ENCODE measurements at regions not wholly inside any gene's neighbourhood (a gene's known extent, or its start where the extent isn't known, plus 50 kb on each side); places are given as distances from the start of the nearest gene placed in this dataset.

DNA sequence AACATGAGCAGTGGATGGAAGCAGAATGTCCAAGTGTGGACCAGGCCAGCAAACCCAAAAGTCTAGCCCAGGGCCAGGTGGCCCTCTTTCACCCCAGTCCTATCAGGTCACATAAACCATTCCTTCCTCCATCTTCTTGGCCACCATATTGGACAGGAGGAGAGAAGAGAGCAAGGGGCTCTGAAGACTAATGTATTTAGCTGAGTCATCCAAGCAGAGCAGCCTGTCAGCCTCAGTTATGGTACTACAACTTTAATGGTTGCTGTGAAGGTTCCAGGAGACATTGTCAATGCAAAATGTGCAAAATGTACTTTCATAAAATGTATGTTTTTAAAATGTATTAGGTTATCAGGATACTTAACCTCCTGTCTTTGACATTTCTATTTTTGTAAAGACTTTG lies 159.5 kb downstream of the GPAM start:
- H3K4me1 ChIP-seq = no peaks in the 10 kb centered on the region
- H3K9me3 ChIP-seq = no peaks in the 10 kb centered on the region
- ATAC-seq (no peak), DNase-seq (ENCODE audit: low read depth in 1 of 2, low spot score in 1 of 2) (no peak), FAIRE-seq (no peak)
- TF ChIP-seq GATA3 (IDR thresholded peaks at IDR 0.05; ENCODE audit: borderline replicate concordance) = no peak
- TF ChIP-seq NFE2L2 (conservative IDR thresholded peaks at IDR 0.05; ENCODE audit: low read length) = peak; percentile 60; the same call in 1 of the 2 replicates
- TF ChIP-seq MAFK (IDR thresholded peaks at IDR 0.05; ENCODE audit: partially characterized antibody) = peak; percentile 44
- H3K4me3 ChIP-seq = no peak overlapping the region
- H3K27ac ChIP-seq = no peak overlapping the region
- ChIA-PET POLR2A (no interaction called here), CTCF (no interaction called here)
- H3K4me2 ChIP-seq = no peak overlapping the region

- CTCF ChIA-PET = interaction anchor here (1.2 kb wide), 1 partner anchor 14 kb away, joined by 3 read pairs; no protein-coding TSS in a partner anchor
- ATAC-seq = no peak
- POLR2A ChIA-PET = no interaction called here
Observed at GRCh38 chr10:112025228-112025627, 158.3 kb downstream of the GPAM start.

DNA sequence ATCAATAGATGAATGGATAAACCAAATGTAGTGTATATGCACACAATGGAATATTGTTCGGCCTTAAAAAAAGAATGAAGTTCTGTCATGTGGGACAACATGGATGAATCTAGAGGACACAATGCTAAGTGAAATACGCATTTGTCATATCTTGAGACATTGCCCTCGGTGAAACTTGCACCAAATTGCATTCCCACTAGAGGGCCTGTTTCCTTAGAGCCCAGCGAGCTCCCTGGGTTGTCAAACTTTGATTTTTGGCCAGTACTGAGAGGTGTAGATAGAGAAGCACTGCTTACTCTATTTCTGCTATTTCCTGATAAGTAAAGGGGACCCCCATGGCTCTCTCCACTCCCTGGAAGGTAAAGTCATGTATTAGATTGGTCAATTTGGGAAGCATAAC lies 157.1 kb downstream of the GPAM start:
- ChIA-PET CTCF (interaction anchor here (1.2 kb wide), 1 partner anchor 16 kb away, joined by 3 read pairs; no protein-coding TSS in a partner anchor), POLR2A (no interaction called here)
- DNase-seq (ENCODE audit: low read depth in 1 of 2, low spot score in 1 of 2) (no peak), ATAC-seq (no peak), FAIRE-seq (no peak)
- H3K4me2 ChIP-seq = no peak overlapping the region
- H3K4me1 ChIP-seq = no peaks in the 10 kb centered on the region
- no peak overlapping the region for H3K4me3 ChIP-seq
- no peak for TF ChIP-seq POLR2A (IDR thresholded peaks at IDR 0.05; ENCODE audit: low read length)
- TF ChIP-seq JUN (IDR thresholded peaks at IDR 0.05) = no peak
- TF ChIP-seq, protein P1, sequence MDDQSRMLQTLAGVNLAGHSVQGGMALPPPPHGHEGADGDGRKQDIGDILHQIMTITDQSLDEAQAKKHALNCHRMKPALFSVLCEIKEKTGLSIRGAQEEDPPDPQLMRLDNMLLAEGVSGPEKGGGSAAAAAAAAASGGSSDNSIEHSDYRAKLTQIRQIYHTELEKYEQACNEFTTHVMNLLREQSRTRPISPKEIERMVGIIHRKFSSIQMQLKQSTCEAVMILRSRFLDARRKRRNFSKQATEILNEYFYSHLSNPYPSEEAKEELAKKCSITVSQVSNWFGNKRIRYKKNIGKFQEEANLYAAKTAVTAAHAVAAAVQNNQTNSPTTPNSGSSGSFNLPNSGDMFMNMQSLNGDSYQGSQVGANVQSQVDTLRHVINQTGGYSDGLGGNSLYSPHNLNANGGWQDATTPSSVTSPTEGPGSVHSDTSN (IDR thresholded peaks at IDR 0.05) = no peak
- TF ChIP-seq ZSCAN20 (CRISPR knock-in tag; IDR thresholded peaks at IDR 0.05) = no peak
- no peak for TF ChIP-seq FOXS1 (CRISPR knock-in tag; IDR thresholded peaks at IDR 0.05)
- TF ChIP-seq, protein P2, sequence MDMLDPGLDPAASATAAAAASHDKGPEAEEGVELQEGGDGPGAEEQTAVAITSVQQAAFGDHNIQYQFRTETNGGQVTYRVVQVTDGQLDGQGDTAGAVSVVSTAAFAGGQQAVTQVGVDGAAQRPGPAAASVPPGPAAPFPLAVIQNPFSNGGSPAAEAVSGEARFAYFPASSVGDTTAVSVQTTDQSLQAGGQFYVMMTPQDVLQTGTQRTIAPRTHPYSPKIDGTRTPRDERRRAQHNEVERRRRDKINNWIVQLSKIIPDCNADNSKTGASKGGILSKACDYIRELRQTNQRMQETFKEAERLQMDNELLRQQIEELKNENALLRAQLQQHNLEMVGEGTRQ (IDR thresholded peaks at IDR 0.05) = no peak
- TF ChIP-seq HES2 (IDR thresholded peaks at IDR 0.05) = no peak
- TF ChIP-seq HOXB13 (CRISPR knock-in tag; IDR thresholded peaks at IDR 0.05; ENCODE audit: low read depth) = no peak
- TF ChIP-seq, protein P3, sequence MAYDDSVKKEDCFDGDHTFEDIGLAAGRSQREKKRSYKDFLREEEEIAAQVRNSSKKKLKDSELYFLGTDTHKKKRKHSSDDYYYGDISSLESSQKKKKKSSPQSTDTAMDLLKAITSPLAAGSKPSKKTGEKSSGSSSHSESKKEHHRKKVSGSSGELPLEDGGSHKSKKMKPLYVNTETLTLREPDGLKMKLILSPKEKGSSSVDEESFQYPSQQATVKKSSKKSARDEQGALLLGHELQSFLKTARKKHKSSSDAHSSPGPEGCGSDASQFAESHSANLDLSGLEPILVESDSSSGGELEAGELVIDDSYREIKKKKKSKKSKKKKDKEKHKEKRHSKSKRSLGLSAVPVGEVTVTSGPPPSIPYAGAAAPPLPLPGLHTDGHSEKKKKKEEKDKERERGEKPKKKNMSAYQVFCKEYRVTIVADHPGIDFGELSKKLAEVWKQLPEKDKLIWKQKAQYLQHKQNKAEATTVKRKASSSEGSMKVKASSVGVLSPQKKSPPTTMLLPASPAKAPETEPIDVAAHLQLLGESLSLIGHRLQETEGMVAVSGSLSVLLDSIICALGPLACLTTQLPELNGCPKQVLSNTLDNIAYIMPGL (CRISPR knock-in tag; IDR thresholded peaks at IDR 0.05; ENCODE audit: borderline replicate concordance) = no peak
- TF ChIP-seq CBX8 (IDR thresholded peaks at IDR 0.05) = no peak
- TF ChIP-seq, protein P4, sequence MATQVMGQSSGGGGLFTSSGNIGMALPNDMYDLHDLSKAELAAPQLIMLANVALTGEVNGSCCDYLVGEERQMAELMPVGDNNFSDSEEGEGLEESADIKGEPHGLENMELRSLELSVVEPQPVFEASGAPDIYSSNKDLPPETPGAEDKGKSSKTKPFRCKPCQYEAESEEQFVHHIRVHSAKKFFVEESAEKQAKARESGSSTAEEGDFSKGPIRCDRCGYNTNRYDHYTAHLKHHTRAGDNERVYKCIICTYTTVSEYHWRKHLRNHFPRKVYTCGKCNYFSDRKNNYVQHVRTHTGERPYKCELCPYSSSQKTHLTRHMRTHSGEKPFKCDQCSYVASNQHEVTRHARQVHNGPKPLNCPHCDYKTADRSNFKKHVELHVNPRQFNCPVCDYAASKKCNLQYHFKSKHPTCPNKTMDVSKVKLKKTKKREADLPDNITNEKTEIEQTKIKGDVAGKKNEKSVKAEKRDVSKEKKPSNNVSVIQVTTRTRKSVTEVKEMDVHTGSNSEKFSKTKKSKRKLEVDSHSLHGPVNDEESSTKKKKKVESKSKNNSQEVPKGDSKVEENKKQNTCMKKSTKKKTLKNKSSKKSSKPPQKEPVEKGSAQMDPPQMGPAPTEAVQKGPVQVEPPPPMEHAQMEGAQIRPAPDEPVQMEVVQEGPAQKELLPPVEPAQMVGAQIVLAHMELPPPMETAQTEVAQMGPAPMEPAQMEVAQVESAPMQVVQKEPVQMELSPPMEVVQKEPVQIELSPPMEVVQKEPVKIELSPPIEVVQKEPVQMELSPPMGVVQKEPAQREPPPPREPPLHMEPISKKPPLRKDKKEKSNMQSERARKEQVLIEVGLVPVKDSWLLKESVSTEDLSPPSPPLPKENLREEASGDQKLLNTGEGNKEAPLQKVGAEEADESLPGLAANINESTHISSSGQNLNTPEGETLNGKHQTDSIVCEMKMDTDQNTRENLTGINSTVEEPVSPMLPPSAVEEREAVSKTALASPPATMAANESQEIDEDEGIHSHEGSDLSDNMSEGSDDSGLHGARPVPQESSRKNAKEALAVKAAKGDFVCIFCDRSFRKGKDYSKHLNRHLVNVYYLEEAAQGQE (IDR thresholded peaks at IDR 0.05) = no peak
- no peak for TF ChIP-seq KDM1A (IDR thresholded peaks at IDR 0.05; ENCODE audit: low read depth)
- TF ChIP-seq EHMT2 (IDR thresholded peaks at IDR 0.05; ENCODE audit: low read depth) = no peak
- no peak for TF ChIP-seq NPAS2 (CRISPR knock-in tag; IDR thresholded peaks at IDR 0.05; ENCODE audit: borderline replicate concordance)
- TF ChIP-seq, protein P5, sequence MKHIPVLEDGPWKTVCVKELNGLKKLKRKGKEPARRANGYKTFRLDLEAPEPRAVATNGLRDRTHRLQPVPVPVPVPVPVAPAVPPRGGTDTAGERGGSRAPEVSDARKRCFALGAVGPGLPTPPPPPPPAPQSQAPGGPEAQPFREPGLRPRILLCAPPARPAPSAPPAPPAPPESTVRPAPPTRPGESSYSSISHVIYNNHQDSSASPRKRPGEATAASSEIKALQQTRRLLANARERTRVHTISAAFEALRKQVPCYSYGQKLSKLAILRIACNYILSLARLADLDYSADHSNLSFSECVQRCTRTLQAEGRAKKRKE (CRISPR knock-in tag; IDR thresholded peaks at IDR 0.05; ENCODE audit: low read depth) = no peak
- TF ChIP-seq FOSB (CRISPR knock-in tag; IDR thresholded peaks at IDR 0.05) = no peak
- no peak for TF ChIP-seq HOXA7 (CRISPR knock-in tag; IDR thresholded peaks at IDR 0.05)
- no peak for TF ChIP-seq RNF2 (IDR thresholded peaks at IDR 0.05; ENCODE audit: borderline replicate concordance, low read depth)
- no peaks in the 10 kb centered on the region; the same call in 2 of the 3 replicates for H3K9me3 ChIP-seq
- no peak overlapping the region for H3K27ac ChIP-seq
- WGBS (ENCODE audit: missing lambda C conversion rate) = 16% methylated on average over 4 of the region's 4 CpGs

More at GRCh38 chr10:112025228-112025627, 158.3 kb downstream of the GPAM start:
- 0% methylated on average over 4 of the region's 4 CpGs for WGBS (ENCODE audit: missing lambda C conversion rate)
- FAIRE-seq (no peak), DNase-seq (ENCODE audit: low read depth in 1 of 2, low spot score in 1 of 2) (no peak)
- H3K9me3 ChIP-seq = no peaks in the 10 kb centered on the region; the same call in 2 of the 3 replicates
- H3K4me2 ChIP-seq = no peak overlapping the region
- H3K27ac ChIP-seq = no peak overlapping the region
- no peaks in the 10 kb centered on the region for H3K4me1 ChIP-seq
- TF ChIP-seq ZFP36 (IDR thresholded peaks at IDR 0.05; ENCODE audit: borderline replicate concordance, partially characterized antibody) = no peak
- TF ChIP-seq MAZ (IDR thresholded peaks at IDR 0.05; ENCODE audit: borderline replicate concordance, low read depth, low read length) = no peak
- no peak for TF ChIP-seq POLR2A (IDR thresholded peaks at IDR 0.05; ENCODE audit: low read length)
- no peak overlapping the region for H3K4me3 ChIP-seq
